ENCODE measurements at regions not wholly inside any gene's neighbourhood (a gene's known extent, or its start where the extent isn't known, plus 50 kb on each side); places are given as distances from the start of the nearest gene placed in this dataset.

DNA sequence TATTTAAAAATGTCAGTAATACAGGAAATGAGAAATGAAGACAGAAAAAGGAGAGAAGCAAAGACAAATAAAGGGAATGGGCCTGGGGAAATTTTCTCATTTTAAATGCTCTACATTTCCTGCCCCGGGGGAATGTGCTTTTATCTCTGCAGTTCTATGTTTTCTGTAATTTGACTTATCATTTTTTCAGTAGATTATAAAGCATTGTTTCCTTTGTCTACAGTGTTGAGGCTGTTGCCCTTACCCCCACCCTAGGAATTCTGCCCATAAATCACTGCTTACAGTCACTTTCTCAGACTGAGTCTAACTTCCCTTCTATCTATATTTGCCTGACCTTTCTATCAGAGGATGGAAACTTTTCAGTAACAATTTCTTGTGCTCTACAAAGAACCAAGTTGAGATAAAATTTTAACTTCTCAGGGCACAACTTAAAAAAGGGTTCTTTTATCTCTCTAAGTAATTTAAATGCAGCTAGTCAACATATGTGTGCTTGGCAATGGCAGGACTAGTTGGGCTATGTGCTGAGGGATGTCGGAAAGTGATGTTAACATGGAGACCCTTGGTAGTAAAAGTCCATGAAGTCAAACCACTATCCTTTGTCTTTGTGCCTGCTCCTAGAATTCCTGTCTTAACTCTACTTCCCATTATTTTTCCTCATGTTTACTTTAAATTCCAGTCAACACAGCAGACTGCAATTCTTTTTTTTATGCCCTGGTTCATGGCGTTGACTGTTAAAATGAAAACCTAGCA, 146.5 kb upstream of the MMADHC start:
- TF ChIP-seq POLR2A (IDR thresholded peaks at IDR 0.05) (no peak), CTCF (IDR thresholded peaks at IDR 0.05) (no peak), EP300 (IDR thresholded peaks at IDR 0.05) (no peak)
